Adipocyte (in vitro differentiated cells): ENCODE measurements at regions not wholly inside any gene's neighbourhood (a gene's known extent, or its start where the extent isn't known, plus 50 kb on each side); places are given as distances from the start of the nearest gene placed in this dataset.
"Not testable (repeated sequence)": the region's sequence is repeated elsewhere in the genome, so short reads cannot be mapped to it uniquely, and the experiment has no call there.

Source experiments
- DNase-seq: peaks from one replicate; pipeline ENCODE4 v3.0.0-alpha.2; 2015; ENCODE audit warnings: low read depth
- H3K27me3 ChIP-seq: replicated peaks from 2 replicates; pipeline ENCODE4 v1.7.0; 2013; ENCODE audit warnings: mild to moderate bottlenecking, low read length, moderate library complexity; ENCODE audit not compliant: control insufficient read depth, insufficient read depth
- H3K36me3 ChIP-seq: 2 replicates; pipeline ENCODE4 v1.7.0; 2013; ENCODE audit warnings: low read length, mild to moderate bottlenecking, moderate library complexity; ENCODE audit not compliant: control insufficient read depth, insufficient read depth, severe bottlenecking
- H3K4me1 ChIP-seq: 2 replicates; pipeline ENCODE4 v1.7.0; 2013; ENCODE audit warnings: mild to moderate bottlenecking, low read length, moderate library complexity; ENCODE audit not compliant: control insufficient read depth, insufficient read depth
- H3K4me3 ChIP-seq: 2 replicates; pipeline ENCODE4 v1.7.0; 2013; ENCODE audit warnings: mild to moderate bottlenecking, low read length, moderate library complexity
- H3K9ac ChIP-seq: 2 replicates; pipeline ENCODE4 v1.7.0; 2013; ENCODE audit warnings: mild to moderate bottlenecking, low read length, moderate library complexity
- H3K9me3 ChIP-seq: 2 replicates; pipeline ENCODE4 v1.7.0; 2013; ENCODE audit warnings: mild to moderate bottlenecking, low read length, moderate library complexity; ENCODE audit not compliant: control insufficient read depth

DNA sequence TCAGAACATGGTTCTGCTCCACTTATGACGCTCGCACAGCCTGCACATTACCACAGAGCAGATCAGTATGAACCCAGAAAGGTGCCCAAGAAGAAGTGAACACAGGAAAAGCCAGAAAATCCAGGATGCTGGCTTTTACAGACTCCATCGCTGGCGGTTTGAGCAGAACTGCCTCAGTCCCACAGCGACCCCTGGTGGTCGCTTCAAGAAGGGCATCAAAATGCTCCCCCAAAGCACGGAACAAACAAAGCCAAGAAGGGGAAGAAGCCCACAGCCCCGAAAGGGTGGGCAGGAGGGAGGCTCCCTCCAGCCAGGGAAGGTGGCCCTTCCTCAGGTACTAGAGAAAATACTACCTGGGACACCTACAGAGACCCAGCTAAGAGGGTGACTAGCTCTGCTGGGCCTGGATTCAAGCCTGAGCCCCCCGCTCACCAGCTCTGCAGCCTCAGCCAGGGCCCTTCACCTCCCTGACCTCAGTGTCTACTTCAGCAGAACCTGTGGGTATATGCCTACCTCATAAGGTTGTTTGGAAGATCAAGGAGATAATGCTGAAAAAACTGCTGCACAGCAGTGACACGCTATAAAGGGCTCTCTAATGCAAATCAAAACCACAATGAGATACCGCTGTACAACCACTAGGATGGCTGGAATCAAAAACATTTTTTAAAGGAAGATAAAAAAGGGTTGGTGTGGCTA lies 98.1 kb downstream of the NCOR2 start:
- Histone ChIP-seq H3K9me3 (peaks cover 20% of the 10 kb centered on the region), H3K27me3 (no peaks in the 10 kb centered on the region), H3K9ac (no peak overlapping the region), H3K36me3 (peaks cover 64% of the 10 kb centered on the region), H3K4me3 (no peak overlapping the region), H3K4me1 (no peaks in the 10 kb centered on the region)
- DNase-seq = no peak

DNA sequence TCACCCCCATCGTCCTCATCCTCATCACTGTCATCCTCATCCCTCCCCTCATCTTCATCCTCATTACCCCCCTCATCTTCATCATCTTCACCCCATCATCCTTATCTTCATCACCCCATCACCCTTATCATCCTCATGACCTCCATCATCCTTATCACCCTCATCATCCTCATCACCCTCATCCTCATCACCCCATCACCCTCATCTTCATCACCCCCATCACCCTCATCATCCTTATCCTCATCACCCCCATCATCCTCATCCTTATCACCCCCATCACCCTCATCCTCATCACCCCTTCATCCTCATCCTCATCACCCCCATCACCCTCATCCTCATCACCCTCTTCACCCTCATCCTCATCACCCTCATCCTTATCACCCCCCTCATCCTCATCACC lies 99.9 kb downstream of the NCOR2 start:
- DNase-seq, H3K27me3 ChIP-seq, H3K4me1 ChIP-seq, H3K4me3 ChIP-seq, H3K9ac ChIP-seq: not testable (repeated sequence)
- Histone ChIP-seq H3K9me3 (peaks cover 15% of the 10 kb centered on the region), H3K36me3 (peaks cover 65% of the 10 kb centered on the region)

DNA sequence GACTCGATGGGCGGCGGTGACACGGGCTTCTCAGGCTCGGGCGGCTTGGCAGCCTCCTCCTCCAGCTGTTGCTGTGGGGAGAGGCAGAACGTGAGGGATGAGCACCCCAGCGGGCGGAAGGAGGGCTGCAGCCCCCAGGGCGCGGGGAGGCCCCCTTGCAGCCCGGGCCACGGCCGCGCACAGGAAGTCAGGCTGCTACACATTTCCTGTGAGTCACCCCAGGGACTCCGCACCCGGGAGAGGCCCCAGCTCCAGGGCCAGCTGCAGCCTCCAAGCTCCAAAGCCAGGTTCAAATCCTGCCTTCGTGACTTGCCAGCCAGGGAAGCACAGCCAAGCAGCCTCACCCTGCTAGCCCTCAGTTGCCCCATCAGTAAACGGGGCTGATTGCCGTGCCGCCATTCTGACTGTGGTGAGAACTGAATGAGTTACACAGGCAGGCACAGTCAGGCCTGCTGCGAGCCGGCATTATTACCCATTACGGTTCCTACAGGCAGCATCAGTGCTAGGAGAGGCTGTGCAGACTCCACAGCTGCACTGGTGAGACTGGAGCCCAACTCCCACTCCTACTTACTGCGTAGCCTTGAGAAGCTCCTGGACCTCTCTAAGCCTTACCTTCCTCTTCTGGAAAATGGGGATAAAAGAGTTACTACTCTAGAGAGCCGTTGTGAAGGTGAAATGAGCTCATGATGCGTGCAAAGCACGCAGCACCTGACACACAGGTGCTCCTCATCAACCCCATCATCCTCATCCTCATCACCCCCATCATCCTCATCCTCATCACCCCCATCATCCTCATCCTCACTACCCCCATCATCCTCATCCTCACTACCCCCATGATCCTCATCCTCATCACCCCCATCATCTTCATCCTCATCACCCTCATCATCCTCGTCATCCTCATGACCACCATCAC lies 100.9 kb downstream of the NCOR2 start:
- no peak for DNase-seq
- H3K9ac ChIP-seq = no peak overlapping the region

DNA sequence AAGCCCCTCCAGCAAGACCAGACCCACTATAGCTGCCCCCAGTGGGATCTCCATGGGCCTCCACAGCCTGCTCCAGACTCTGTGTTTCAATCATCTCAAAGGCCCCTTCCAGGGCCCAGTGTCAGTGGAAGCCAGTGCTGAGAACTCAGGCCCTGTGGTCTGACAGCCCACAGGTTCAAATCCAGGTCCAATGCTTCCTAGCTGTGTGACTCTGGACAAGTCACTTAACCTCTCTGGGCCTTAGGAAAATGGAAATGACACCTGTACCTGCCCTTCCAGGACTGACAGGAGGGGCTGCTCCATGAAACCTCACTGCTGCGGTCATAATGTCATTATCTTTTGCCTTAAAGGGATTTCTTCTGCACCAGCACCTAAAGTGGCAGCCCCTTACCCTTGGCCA lies 101.9 kb downstream of the NCOR2 start:
- DNase-seq = no peak
- Histone ChIP-seq H3K9ac (no peak overlapping the region), H3K4me3 (no peak overlapping the region), H3K9me3 (peaks cover 10% of the 10 kb centered on the region), H3K27me3 (no peaks in the 10 kb centered on the region), H3K4me1 (peaks cover 3% of the 10 kb centered on the region), H3K36me3 (peaks cover 44% of the 10 kb centered on the region)

More for the DNA sequence above, 100.9 kb downstream of the NCOR2 start:
- peaks cover 10% of the 10 kb centered on the region for H3K9me3 ChIP-seq
- no peaks in the 10 kb centered on the region for H3K27me3 ChIP-seq
- peaks cover 54% of the 10 kb centered on the region for H3K36me3 ChIP-seq
- H3K4me1 ChIP-seq = peaks cover 3% of the 10 kb centered on the region
- H3K4me3 ChIP-seq = no peak overlapping the region

DNA sequence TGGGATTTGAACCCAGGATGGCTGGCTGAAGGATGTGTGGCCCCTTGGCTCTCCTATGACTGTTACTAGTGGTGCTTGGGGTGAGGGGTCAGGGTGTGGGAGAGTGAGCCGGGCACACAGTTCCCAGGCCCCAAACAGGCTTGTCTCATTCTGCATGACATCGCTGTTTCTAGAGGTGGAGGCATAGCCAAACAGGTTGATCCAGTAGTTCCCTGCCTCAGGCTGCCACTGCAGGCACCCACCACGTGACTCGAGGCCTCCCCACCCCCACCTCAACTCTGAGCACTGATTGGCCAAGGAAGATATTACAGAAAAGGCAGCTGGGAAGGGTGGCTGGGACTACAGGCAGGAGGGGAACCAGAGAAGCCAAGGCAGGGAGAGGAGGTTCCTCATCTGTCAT lies 102.6 kb downstream of the NCOR2 start:
- Histone ChIP-seq H3K9me3 (peaks cover 10% of the 10 kb centered on the region), H3K36me3 (peaks cover 42% of the 10 kb centered on the region), H3K4me1 (peaks cover 3% of the 10 kb centered on the region), H3K27me3 (no peaks in the 10 kb centered on the region), H3K4me3 (no peak overlapping the region), H3K9ac (no peak overlapping the region)
- no peak for DNase-seq

DNA sequence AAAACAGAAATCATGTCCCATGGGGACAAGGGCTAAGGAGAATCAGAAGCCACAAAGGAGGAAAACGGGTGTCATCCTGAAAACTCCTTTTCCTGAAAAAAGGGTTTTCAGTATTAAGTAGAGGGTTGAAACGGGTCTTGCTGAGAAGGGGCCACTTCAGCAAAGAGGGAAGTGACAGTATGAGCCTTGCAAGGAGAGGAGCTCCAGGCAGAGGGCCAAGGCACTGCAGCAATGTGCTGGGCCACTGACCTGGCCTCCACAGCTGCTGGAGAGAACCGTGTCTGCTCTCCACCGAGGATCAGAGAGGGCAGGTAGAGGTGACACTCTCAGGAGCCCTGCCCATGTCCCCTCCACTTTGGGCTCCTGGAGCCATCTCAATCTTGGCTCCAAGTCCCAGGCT lies 103.3 kb downstream of the NCOR2 start:
- Histone ChIP-seq H3K4me1 (peaks cover 3% of the 10 kb centered on the region), H3K36me3 (peaks cover 41% of the 10 kb centered on the region), H3K9ac (no peak overlapping the region), H3K9me3 (peaks cover 6% of the 10 kb centered on the region), H3K4me3 (no peak overlapping the region), H3K27me3 (no peaks in the 10 kb centered on the region)
- DNase-seq = no peak

DNA sequence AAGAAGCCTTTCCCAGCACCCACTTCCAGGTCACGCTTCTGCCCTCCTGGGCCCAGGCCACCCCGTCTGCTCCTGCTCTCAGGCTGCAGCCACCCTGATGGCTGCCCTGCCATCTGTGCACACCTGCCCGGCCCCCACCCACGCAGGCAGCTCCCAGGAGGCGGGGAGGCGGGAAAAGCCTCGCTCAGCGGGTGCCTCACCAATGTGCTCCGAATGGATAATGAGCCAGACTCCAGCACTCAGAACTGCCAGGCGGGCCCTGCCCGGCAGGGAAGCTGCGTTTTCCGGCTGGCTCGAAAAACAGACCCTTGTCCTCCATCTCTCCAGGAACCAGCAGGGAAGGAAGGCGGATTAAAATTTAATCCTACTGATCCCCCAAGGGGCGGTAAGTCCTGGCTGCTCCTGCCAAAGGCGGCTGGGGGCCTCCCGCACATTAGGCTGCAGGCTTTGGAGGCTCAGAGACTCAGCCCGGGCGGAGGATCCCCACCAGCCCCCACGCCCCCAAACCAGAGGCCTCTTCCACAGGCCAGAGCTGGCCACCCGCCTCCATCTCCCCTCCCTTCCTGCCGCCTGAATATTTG lies 104.0 kb downstream of the NCOR2 start:
- peaks cover 43% of the 10 kb centered on the region for H3K36me3 ChIP-seq
- no peak overlapping the region for H3K9ac ChIP-seq
- peaks cover 3% of the 10 kb centered on the region for H3K4me1 ChIP-seq
- no peaks in the 10 kb centered on the region for H3K27me3 ChIP-seq
- DNase-seq = no peak
- H3K9me3 ChIP-seq = peaks cover 5% of the 10 kb centered on the region
- no peak overlapping the region for H3K4me3 ChIP-seq

DNA sequence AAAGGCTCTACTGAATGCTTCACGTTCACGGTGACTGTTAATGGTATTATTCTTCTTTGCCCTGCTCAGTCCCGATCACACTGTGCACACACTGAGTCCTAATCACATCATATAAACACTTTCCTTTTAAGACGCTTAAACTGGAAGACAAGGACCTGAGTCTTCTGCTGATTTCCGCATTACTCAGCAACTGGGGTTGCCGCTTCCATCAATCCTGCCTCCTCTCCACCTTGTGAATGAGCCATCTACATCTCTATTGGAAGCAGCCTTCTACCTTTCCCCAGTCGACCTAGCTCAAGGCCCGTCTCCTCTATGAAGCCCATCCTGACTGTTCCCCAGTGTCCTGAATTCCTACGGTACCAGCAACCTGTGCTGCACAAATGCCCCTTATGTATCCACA lies 104.7 kb downstream of the NCOR2 start:
- peaks cover 43% of the 10 kb centered on the region for H3K36me3 ChIP-seq
- peaks cover 7% of the 10 kb centered on the region for H3K4me1 ChIP-seq
- DNase-seq = no peak
- no peaks in the 10 kb centered on the region for H3K27me3 ChIP-seq
- no peak overlapping the region for H3K9ac ChIP-seq
- no peak overlapping the region for H3K4me3 ChIP-seq
- H3K9me3 ChIP-seq = peaks cover 5% of the 10 kb centered on the region

DNA sequence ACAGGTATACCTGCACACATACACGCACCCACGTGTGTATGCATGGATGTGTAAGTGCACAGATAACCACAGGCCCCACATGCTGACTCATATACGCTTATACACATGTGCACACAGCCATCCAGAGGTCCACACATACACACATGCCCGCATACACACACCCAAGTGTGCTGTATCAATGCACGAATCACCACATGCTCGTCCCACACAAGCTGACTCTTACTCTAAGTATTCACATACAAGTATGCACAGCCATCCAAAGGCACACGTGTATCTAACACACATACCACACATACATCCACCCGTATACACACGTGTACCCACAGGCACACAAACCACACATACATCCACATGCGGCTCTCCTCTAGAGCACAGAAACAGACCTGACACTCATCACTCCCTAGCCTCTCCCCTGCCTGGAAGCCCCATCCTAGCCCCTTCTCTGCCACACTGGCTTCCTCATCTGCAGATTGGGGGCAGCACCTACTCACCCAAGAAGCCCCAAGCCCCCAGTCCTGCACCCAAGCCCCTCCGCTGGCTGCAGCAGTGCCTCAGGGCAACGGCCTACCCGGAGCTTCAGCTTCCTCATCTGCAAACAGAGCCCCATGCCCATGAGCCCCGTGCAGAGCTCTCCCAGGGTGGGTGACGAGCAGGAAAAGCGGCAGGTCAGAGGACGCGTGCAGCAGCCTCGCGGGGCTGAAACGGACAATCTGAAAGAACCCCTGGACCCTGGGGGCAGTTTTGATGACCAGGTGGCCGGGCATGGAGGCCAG lies 105.4 kb downstream of the NCOR2 start:
- DNase-seq = no peak
- Histone ChIP-seq H3K4me1 (peaks cover 10% of the 10 kb centered on the region), H3K36me3 (peaks cover 43% of the 10 kb centered on the region), H3K4me3 (no peak overlapping the region), H3K27me3 (no peaks in the 10 kb centered on the region), H3K9ac (no peak overlapping the region), H3K9me3 (peaks cover 5% of the 10 kb centered on the region)

DNA sequence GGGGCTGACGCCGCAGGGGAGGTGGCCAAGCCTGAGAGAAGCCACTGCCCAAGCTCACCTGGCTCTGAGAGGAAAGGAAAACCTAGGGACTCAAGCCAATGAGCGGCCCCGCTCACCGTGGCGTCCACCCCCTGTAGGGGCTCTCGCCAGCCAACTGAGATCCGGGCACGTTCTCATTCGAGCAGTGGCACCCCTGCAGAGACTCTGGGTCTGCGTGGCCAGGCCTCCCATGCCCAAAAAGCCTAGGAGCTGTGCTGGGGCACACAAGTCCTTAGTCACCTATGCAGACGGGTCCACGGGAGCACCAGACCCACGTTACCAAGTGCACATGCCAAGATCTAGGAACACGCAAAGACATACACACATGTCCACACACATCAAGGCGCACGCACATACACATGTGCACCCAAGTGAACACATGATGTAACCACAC lies 106.2 kb downstream of the NCOR2 start:
- no peak overlapping the region for H3K9ac ChIP-seq
- no peaks in the 10 kb centered on the region for H3K27me3 ChIP-seq
- H3K4me1 ChIP-seq = peaks cover 10% of the 10 kb centered on the region
- H3K4me3 ChIP-seq = no peak overlapping the region
- H3K9me3 ChIP-seq = peaks cover 5% of the 10 kb centered on the region
- H3K36me3 ChIP-seq = peaks cover 42% of the 10 kb centered on the region
- no peak for DNase-seq

DNA sequence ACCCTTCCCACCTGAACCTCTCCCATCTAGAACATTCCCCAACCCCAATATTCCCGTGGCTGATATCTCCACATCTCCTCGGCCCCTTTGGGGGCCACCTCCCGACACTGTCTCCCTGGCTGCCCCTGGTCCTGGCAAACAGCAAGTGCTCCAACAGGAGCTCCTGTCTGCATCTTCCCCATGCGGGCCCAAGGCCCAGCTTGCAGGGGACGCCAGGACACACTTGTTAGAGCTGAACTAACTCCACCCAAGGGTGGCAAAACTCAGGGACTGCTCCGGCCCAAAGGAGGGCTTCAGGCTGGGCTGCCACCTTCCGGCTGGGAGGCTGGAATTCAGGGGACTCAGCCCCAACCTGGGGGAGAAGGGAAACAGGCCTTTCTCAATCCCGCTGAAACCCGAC lies 106.6 kb downstream of the NCOR2 start:
- H3K9ac ChIP-seq = no peak overlapping the region
- peaks cover 5% of the 10 kb centered on the region for H3K9me3 ChIP-seq
- H3K36me3 ChIP-seq = peaks cover 43% of the 10 kb centered on the region
- DNase-seq = no peak
- no peak overlapping the region for H3K4me3 ChIP-seq
- H3K27me3 ChIP-seq = no peaks in the 10 kb centered on the region
- peaks cover 10% of the 10 kb centered on the region for H3K4me1 ChIP-seq
